ENCODE measurements at regions not wholly inside any gene's neighbourhood (a gene's known extent, or its start where the extent isn't known, plus 50 kb on each side); places are given as distances from the start of the nearest gene placed in this dataset.

DNA sequence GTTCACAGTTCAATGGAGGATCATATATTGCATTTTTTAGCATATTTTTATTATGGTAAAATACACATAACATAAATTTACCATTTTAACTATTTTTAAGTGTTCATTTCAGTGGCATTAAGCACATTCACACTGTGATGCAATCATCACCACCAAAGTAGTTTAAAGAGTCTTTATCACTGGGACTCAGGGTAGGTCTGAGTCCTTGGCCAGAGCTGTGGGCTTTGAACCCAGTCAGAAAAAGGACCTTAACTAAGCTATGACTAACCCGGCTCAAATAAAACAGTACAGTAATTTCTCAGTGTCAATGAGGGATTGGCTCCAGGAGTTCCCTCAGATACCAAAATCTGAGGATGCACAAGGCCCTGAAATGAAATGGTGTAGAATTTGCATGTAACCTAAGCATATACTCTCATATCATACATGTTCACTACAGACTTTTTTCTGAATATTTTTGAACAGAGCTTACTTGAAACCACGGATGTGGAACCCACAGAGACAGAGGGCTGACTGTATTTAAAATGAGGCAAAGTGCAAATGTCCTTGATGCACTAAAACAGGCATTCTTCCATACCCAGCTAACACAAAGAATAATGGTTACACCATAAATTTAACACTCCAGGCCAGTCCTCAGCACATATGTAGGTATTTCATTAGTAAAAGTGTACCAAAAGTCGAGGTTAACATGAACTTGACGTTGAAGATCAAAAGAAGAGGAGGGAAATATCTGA lies 246.2 kb downstream of the LNPK start:
- TF ChIP-seq POLR2A (IDR thresholded peaks at IDR 0.05; ENCODE audit: low read depth) (no peak), EP300 (IDR thresholded peaks at IDR 0.05) (no peak)
- TF ChIP-seq, protein P1, sequence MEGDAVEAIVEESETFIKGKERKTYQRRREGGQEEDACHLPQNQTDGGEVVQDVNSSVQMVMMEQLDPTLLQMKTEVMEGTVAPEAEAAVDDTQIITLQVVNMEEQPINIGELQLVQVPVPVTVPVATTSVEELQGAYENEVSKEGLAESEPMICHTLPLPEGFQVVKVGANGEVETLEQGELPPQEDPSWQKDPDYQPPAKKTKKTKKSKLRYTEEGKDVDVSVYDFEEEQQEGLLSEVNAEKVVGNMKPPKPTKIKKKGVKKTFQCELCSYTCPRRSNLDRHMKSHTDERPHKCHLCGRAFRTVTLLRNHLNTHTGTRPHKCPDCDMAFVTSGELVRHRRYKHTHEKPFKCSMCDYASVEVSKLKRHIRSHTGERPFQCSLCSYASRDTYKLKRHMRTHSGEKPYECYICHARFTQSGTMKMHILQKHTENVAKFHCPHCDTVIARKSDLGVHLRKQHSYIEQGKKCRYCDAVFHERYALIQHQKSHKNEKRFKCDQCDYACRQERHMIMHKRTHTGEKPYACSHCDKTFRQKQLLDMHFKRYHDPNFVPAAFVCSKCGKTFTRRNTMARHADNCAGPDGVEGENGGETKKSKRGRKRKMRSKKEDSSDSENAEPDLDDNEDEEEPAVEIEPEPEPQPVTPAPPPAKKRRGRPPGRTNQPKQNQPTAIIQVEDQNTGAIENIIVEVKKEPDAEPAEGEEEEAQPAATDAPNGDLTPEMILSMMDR (IDR thresholded peaks at IDR 0.05): no peak

Measured in esophagus muscularis mucosa (tissue), 4 donors.